HepG2 (cell line): ENCODE measurements at regions not wholly inside any gene's neighbourhood (a gene's known extent, or its start where the extent isn't known, plus 50 kb on each side); places are given as distances from the start of the nearest gene placed in this dataset.

Experiments
- CEBPG ChIP-seq: IDR thresholded peaks from 2 replicates; pipeline ENCODE4 v1.6.1; 2016
- CTCF ChIP-seq: sonication (generic); formaldehyde crosslinking; IDR thresholded peaks from 2 replicates; pipeline ENCODE4 v1.5.0; 2020; ENCODE audit warnings: mild to moderate bottlenecking, missing genetic modification reagents, moderate library complexity
- ELK4 ChIP-seq: sonication (generic); formaldehyde crosslinking; IDR thresholded peaks from 2 replicates; pipeline ENCODE4 v1.9.0; 2021; ENCODE audit warnings: missing genetic modification reagents, borderline replicate concordance
- EP300 ChIP-seq, 3 experiments: sonication (generic) in 1 of 3; formaldehyde crosslinking in 1 of 3; IDR thresholded peaks; 2 replicates each; pipeline versions ENCODE4 v1.5.1 to v1.6.1; 2011 to 2020; ENCODE audit warnings: low read depth in 2 of 3, low read length in 2 of 3, borderline replicate concordance in 1 of 3, improper control_type of control experiment in 1 of 3, mild to moderate bottlenecking in 1 of 3, missing genetic modification reagents in 1 of 3, moderate library complexity in 1 of 3
- HOXA3 ChIP-seq: sonication (generic); formaldehyde crosslinking; IDR thresholded peaks from 2 replicates; pipeline ENCODE4 v1.5.0; 2020; ENCODE audit warnings: missing genetic modification reagents
- KDM3A ChIP-seq: IDR thresholded peaks from 2 replicates; pipeline ENCODE4 v1.6.1; 2018; ENCODE audit warnings: low read depth, missing compliant biosample characterization
- ZNF12 ChIP-seq: sonication (generic); formaldehyde crosslinking; IDR thresholded peaks from 2 replicates; pipeline ENCODE4 v1.5.0; 2020; ENCODE audit warnings: missing genetic modification reagents
- ZNF331 ChIP-seq: sonication (generic); formaldehyde crosslinking; IDR thresholded peaks from 2 replicates; pipeline ENCODE4 v1.4.0; 2020; ENCODE audit warnings: missing genetic modification reagents

DNA sequence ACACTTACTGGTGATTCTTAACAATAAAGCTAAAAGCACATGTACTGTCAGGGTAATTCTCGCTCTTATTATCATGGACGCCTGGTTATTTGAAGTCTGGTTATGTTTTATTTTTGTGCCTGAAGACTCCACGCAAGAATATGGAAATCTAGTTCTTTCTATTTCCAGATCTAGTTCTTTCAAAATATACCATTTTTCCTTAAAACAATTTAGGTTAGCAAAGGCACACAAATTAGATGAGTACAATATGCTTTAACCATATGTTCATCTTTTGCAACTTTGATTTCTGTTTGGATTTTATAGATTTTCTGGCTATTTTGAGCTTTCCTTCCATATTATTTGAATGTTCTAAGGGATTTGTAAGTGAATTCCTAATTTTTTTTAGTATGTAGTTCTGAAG, 1783.1 kb downstream of the PCDH7 start:
- TF ChIP-seq KDM3A (CRISPR knock-in tag) (no peak), ELK4 (CRISPR knock-in tag) (no peak), CTCF (no peak), ZNF331 (CRISPR knock-in tag) (no peak), ZNF12 (CRISPR knock-in tag) (no peak), EP300 (IDR thresholded peaks at IDR 0.05; ENCODE audit: low read depth in 2 of 2, low read length in 2 of 2) (no peak), EP300 (CRISPR knock-in tag; IDR thresholded peaks at IDR 0.05; ENCODE audit: borderline replicate concordance) (no peak), CEBPG (CRISPR knock-in tag) (no peak), HOXA3 (CRISPR knock-in tag) (no peak)
